Testis (tissue), 2 donors: ENCODE measurements at regions not wholly inside any gene's neighbourhood (a gene's known extent, or its start where the extent isn't known, plus 50 kb on each side); places are given as distances from the start of the nearest gene placed in this dataset.

ENCODE experiments used
- DNase-seq: peaks from one replicate; pipeline ENCODE4 v3.0.0-alpha.2; 2019
- H3K27ac ChIP-seq, 2 donors: fragments of 200-600 bp; sonication (generic); one replicate each; pipeline ENCODE4 v1.5.1; 2019
- H3K27me3 ChIP-seq: fragments of 200-600 bp; sonication (generic); one replicate; pipeline ENCODE4 v1.5.1; 2019
- H3K36me3 ChIP-seq: fragments of 200-600 bp; sonication (generic); one replicate; pipeline ENCODE4 v1.5.1; 2017; ENCODE audit warnings: low read depth; ENCODE audit errors: missing control alignments
- H3K4me1 ChIP-seq: fragments of 200-600 bp; sonication (generic); one replicate; pipeline ENCODE4 v1.5.1; 2019
- H3K4me3 ChIP-seq, 2 donors: fragments of 200-600 bp; sonication (generic); one replicate each; pipeline ENCODE4 v1.5.1; 2017 to 2019
- H3K9me3 ChIP-seq: fragments of 200-600 bp; sonication (generic); one replicate; pipeline ENCODE4 v1.5.1; 2017
- POLR2A ChIP-seq: fragments of 450-650 bp; IDR thresholded peaks from one replicate; pipeline ENCODE4 v1.6.1; 2017; ENCODE audit warnings: antibody characterized with exemption, mild to moderate bottlenecking, moderate library complexity
- WGBS, 2 donors: methylation state at CpG; one replicate each; pipeline ENCODE4 v1.1.5; 2018; 5-methylcytosine and 5-hydroxymethylcytosine counted together
- intact Hi-C: fragments of 100-400 bp; cut with DNase I; formaldehyde crosslinking; loops from one replicate; pipeline ENCODE4 v1.15.1; 2023; ENCODE audit warnings: low total_unique reads
- TF ChIP-seq, protein P1 (sequence below), 3 experiments: fragments of 450-650 bp in 2 of 3; fragments of 200-600 bp in 1 of 3; sonication (generic) in 1 of 3; IDR thresholded peaks; one replicate each; pipeline ENCODE4 v1.5.1; 2016 to 2019; ENCODE audit warnings: antibody characterized with exemption in 3 of 3, mild to moderate bottlenecking in 2 of 3, moderate library complexity in 1 of 3

DNA sequence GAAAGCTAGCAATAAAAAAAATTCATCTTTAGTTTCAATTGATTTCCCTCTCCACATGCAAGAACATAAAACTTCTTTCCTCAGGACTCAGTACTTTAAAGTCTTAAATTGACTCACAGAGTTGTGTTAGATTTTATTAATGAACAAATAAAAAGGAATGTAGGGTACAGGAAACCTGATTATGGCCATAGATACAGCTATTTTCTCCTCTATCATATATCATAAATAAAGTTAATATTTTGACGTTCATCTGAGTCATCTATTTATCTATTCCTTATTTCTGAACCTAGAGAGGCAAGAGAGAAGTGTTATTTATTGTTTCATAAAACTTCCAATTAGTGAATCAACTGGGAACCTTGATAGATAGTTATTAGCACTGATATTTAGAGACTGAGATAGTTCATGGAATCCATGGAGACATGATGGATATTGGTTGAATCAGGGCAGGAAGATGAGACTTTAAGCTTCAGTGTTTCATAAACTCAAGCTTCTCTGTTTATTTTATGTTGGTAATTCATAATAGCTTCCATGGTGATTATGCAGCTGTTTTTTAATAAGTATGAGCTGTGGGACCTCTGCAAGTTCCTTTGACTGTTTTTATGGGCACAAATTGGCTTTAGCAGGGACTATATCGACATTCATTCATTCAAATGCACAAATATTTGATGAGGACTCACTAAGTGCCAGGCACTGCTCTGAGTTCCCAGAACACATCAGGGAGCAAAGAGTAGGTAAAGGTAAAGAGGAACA lies 143.5 kb upstream of the TGFBR2 start:
- H3K4me3 ChIP-seq = no peak overlapping the region
- intact Hi-C loops = no loop called here
- H3K27ac ChIP-seq = no peak overlapping the region
- 57 to 70% methylated on average over 2 of the region's 2 CpGs for WGBS, 2 donors
- no peak for DNase-seq
- no peaks in the 10 kb centered on the region for H3K27me3 ChIP-seq
- H3K4me1 ChIP-seq = no peaks in the 10 kb centered on the region
- TF ChIP-seq, protein P1, sequence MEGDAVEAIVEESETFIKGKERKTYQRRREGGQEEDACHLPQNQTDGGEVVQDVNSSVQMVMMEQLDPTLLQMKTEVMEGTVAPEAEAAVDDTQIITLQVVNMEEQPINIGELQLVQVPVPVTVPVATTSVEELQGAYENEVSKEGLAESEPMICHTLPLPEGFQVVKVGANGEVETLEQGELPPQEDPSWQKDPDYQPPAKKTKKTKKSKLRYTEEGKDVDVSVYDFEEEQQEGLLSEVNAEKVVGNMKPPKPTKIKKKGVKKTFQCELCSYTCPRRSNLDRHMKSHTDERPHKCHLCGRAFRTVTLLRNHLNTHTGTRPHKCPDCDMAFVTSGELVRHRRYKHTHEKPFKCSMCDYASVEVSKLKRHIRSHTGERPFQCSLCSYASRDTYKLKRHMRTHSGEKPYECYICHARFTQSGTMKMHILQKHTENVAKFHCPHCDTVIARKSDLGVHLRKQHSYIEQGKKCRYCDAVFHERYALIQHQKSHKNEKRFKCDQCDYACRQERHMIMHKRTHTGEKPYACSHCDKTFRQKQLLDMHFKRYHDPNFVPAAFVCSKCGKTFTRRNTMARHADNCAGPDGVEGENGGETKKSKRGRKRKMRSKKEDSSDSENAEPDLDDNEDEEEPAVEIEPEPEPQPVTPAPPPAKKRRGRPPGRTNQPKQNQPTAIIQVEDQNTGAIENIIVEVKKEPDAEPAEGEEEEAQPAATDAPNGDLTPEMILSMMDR (IDR thresholded peaks at IDR 0.05) = no peak
- TF ChIP-seq POLR2A = no peak
- no peaks in the 10 kb centered on the region for H3K9me3 ChIP-seq
- no peaks in the 10 kb centered on the region for H3K36me3 ChIP-seq

DNA sequence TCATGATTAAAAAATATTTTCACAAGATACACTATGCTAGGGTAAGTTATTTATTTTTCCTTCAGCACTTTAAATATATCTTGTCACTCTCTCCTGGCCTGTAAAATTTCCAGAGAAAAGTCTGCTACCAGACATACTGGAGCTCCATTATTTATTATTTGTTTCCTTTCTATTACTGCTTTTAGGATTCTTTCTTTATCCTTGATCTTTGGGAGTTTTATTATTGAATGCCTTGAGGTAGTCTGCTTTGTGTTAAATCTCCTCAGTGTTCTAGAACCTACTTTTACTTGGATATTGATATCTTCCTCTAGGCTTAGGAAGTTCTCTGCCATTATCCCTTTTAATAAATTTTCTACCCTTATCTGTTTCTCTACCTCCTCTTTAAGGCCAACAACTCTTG lies 142.0 kb upstream of the TGFBR2 start:
- no peaks in the 10 kb centered on the region for H3K9me3 ChIP-seq
- H3K27me3 ChIP-seq = no peaks in the 10 kb centered on the region
- no peak overlapping the region for H3K4me3 ChIP-seq
- no peak for TF ChIP-seq POLR2A
- TF ChIP-seq, protein P1 (IDR thresholded peaks at IDR 0.05) = no peak
- intact Hi-C loops = no loop called here
- H3K36me3 ChIP-seq = no peaks in the 10 kb centered on the region
- no peak overlapping the region for H3K27ac ChIP-seq
- DNase-seq = no peak
- H3K4me1 ChIP-seq = no peaks in the 10 kb centered on the region

DNA sequence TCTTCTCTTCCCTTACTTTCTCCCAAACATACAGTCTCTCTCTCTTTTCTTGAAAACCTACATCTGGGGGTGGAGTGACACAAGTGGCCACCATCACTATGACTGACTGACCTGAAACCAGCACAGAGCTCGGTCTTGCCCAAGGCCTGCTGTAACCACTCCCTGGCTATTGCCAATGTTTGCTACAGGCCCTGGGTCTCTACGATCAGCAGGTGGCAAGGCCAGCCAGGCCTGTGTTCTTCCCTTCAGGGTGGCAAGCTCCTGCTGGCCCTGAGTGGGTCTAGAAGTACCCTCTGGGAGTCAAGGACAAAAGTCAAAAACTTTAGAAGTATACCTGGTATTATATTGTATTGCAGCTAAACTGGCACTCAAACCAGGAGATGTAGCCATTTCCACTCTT lies 140.9 kb upstream of the TGFBR2 start:
- no peaks in the 10 kb centered on the region for H3K9me3 ChIP-seq
- H3K27ac ChIP-seq = no peak overlapping the region
- no peaks in the 10 kb centered on the region for H3K36me3 ChIP-seq
- no peaks in the 10 kb centered on the region for H3K4me1 ChIP-seq
- no peak overlapping the region for H3K4me3 ChIP-seq
- no peak for DNase-seq
- TF ChIP-seq, protein P1 (IDR thresholded peaks at IDR 0.05) = no peak
- no peak for TF ChIP-seq POLR2A
- WGBS, 2 donors = 96% methylated on average over 2 of the region's 2 CpGs
- no peaks in the 10 kb centered on the region for H3K27me3 ChIP-seq
- intact Hi-C loops = no loop called here

DNA sequence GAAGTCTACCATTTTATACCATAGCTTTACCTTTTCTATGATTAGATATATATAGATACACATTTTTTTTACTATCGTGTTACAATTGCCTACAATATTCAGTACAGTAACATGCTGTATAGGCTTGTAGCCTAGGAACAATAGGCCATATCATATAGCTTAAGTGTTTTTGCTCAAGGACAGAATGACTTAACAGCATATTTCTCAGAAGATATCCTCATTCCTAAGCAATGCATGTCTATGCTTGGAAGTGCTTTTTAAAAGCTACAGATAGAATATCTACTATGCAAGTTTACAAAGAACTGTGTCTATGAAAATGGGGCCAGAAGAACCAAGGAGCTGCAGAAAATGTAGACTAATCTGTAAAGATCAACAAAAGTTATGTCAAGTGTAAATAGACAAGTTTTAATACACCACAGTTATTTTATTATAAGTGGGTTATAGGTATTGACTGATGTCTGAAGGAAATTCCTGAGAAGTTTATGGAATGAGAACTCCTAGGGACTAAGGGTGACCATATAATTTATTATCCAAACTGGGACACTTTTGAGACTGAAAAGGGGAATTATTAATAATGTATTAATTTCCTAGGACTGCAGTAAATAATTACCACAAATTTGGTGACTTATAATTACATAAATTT lies 138.7 kb upstream of the TGFBR2 start:
- TF ChIP-seq POLR2A = no peak
- TF ChIP-seq, protein P1 (IDR thresholded peaks at IDR 0.05) = no peak
- Histone ChIP-seq H3K36me3 (no peaks in the 10 kb centered on the region), H3K27ac (no peak overlapping the region), H3K9me3 (no peaks in the 10 kb centered on the region), H3K27me3 (no peaks in the 10 kb centered on the region), H3K4me3 (no peak overlapping the region), H3K4me1 (no peaks in the 10 kb centered on the region)
- WGBS, 2 donors = 80 to 84% methylated on average over 1 of the region's 1 CpG
- DNase-seq = no peak
- intact Hi-C loops = no loop called here

DNA sequence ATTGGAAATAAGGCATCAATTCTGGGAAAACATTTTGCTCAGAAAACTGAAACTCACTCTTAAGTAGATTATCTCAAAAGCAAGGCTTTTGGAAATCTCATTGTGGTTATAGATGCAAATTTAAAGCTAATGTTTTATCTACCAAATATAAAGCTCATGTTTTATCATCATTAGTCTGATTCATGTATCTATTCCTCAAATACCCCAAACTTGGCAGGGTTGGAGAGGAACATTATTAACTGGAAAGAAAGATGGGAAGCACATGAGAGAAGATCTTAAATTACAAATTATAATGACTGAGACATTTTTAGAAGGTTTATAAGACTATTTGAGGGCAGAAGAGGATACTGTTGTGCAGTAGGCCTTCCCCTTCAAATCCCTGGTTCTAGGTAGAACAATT lies 137.3 kb upstream of the TGFBR2 start:
- no peak for DNase-seq
- TF ChIP-seq, protein P1 (IDR thresholded peaks at IDR 0.05) = no peak
- TF ChIP-seq POLR2A = no peak
- no peaks in the 10 kb centered on the region for H3K9me3 ChIP-seq

More for the DNA sequence above, 137.3 kb upstream of the TGFBR2 start:
- no peak overlapping the region for H3K27ac ChIP-seq
- H3K27me3 ChIP-seq = no peaks in the 10 kb centered on the region
- H3K36me3 ChIP-seq = no peaks in the 10 kb centered on the region
- no peak overlapping the region for H3K4me3 ChIP-seq
- H3K4me1 ChIP-seq = no peaks in the 10 kb centered on the region
- intact Hi-C loops = no loop called here
